ENCODE measurements at regions not wholly inside any gene's neighbourhood (a gene's known extent, or its start where the extent isn't known, plus 50 kb on each side); places are given as distances from the start of the nearest gene placed in this dataset.

GRCh38 chr20:7108929-7109328 is 341.4 kb downstream of the BMP2 start:
- no peaks in the 10 kb centered on the region for H3K4me1 ChIP-seq (ENCODE audit: low read depth)
- H3K36me3 ChIP-seq, result no peaks in the 10 kb centered on the region
- no peak overlapping the region for H3K27ac ChIP-seq
- peak in 1 of 2 donors; percentile 16 for DNase-seq (ENCODE audit: low read depth in 1 of 2, low spot score in 1 of 2)
- H3K27me3 ChIP-seq, result no peaks in the 10 kb centered on the region
- no peak for TF ChIP-seq CTCF (IDR thresholded peaks at IDR 0.05; ENCODE audit: low read depth, low read length)
- no peaks in the 10 kb centered on the region for H3K9me3 ChIP-seq (ENCODE audit: low read depth)
- H3K4me3 ChIP-seq, result no peak overlapping the region

GRCh38 chr20:7113577-7114466 is 346.3 kb downstream of the BMP2 start:
- Histone ChIP-seq H3K36me3 (no peaks in the 10 kb centered on the region), H3K27me3 (no peaks in the 10 kb centered on the region), H3K4me1 (ENCODE audit: low read depth) (no peaks in the 10 kb centered on the region), H3K4me3 (no peak overlapping the region), H3K9me3 (ENCODE audit: low read depth) (no peaks in the 10 kb centered on the region), H3K27ac (no peak overlapping the region)
- peak; percentile 61 to 74 for DNase-seq (ENCODE audit: low read depth in 1 of 2, low spot score in 1 of 2)
- TF ChIP-seq CTCF (IDR thresholded peaks at IDR 0.05; ENCODE audit: low read depth, low read length), result peak; percentile 55

GRCh38 chr20:7123457-7123856 is 356.0 kb downstream of the BMP2 start:
- Histone ChIP-seq H3K4me1 (ENCODE audit: low read depth) (peaks cover 13% of the 10 kb centered on the region), H3K27ac (peak overlapping the region; percentile 69), H3K9me3 (ENCODE audit: low read depth) (no peaks in the 10 kb centered on the region), H3K4me3 (no peak overlapping the region), H3K36me3 (no peaks in the 10 kb centered on the region), H3K27me3 (no peaks in the 10 kb centered on the region)
- TF ChIP-seq CTCF (IDR thresholded peaks at IDR 0.05; ENCODE audit: low read depth, low read length), result no peak
- DNase-seq (ENCODE audit: low read depth in 1 of 2, low spot score in 1 of 2), result no peak

GRCh38 chr20:7124120-7124519 is 356.6 kb downstream of the BMP2 start:
- Histone ChIP-seq H3K27ac (no peak overlapping the region), H3K36me3 (no peaks in the 10 kb centered on the region), H3K4me1 (ENCODE audit: low read depth) (peaks cover 13% of the 10 kb centered on the region), H3K9me3 (ENCODE audit: low read depth) (no peaks in the 10 kb centered on the region), H3K4me3 (no peak overlapping the region), H3K27me3 (no peaks in the 10 kb centered on the region)
- no peak for TF ChIP-seq CTCF (IDR thresholded peaks at IDR 0.05; ENCODE audit: low read depth, low read length)
- no peak for DNase-seq (ENCODE audit: low read depth in 1 of 2, low spot score in 1 of 2)

GRCh38 chr20:7136886-7137285 is 369.4 kb downstream of the BMP2 start:
- Histone ChIP-seq H3K4me1 (ENCODE audit: low read depth) (peaks cover 9% of the 10 kb centered on the region), H3K4me3 (no peak overlapping the region), H3K9me3 (ENCODE audit: low read depth) (no peaks in the 10 kb centered on the region), H3K36me3 (no peaks in the 10 kb centered on the region), H3K27ac (no peak overlapping the region), H3K27me3 (no peaks in the 10 kb centered on the region)
- no peak for TF ChIP-seq CTCF (IDR thresholded peaks at IDR 0.05; ENCODE audit: low read depth, low read length)
- no peak for DNase-seq (ENCODE audit: low read depth in 1 of 2, low spot score in 1 of 2)

Data from cardiac muscle cell (in vitro differentiated cells and primary cell).